Astrocyte of the hippocampus (primary cell): ENCODE measurements at regions not wholly inside any gene's neighbourhood (a gene's known extent, or its start where the extent isn't known, plus 50 kb on each side); places are given as distances from the start of the nearest gene placed in this dataset.
A peak's percentile ranks its signal among the peaks of the same experiment; 100 is the strongest.

Source experiments
- DNase-seq: peaks from one replicate; pipeline ENCODE4 v3.0.0; 2011; ENCODE audit warnings: low read depth, low spot score

DNA sequence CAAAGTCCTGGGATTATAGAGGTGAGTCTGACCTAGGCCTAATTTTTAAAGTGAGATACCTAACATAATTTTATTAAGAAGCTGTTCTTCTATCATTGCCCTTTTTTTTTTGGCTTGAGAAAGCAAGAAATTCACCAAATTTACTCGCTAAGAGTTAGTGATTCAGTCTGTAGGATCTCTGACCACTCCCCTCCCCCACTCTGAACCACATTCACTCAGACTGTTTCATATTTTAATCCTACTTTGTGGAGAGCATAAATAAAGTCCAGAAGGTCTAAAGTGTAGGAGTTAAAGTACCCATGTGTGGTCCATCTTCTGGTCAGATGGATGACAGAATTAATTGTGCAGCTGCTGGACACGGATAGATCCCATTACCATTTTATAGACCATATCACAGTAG, 115.8 kb upstream of the MGAT5 start:
- DNase-seq: peak; percentile 25

DNA sequence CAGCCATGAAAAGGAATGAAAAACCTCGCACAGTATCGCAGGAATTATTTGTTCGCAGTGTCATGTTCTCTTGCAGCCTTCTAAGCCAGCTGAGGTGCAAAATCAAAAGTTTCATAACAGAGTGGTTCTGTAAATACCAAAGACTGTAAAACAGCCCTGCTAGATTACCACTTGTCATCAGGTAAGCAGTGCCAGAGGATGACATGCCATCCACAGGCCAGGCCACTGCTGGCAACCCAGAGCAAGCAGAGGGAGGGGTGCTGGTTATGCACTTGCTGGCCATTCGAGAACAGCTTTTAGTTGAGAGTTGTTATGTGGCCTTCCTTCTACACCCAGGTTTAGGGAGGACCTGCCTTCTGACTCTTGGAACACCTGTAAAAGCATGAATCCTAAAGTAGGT, 114.3 kb upstream of the MGAT5 start:
- DNase-seq: no peak

DNA sequence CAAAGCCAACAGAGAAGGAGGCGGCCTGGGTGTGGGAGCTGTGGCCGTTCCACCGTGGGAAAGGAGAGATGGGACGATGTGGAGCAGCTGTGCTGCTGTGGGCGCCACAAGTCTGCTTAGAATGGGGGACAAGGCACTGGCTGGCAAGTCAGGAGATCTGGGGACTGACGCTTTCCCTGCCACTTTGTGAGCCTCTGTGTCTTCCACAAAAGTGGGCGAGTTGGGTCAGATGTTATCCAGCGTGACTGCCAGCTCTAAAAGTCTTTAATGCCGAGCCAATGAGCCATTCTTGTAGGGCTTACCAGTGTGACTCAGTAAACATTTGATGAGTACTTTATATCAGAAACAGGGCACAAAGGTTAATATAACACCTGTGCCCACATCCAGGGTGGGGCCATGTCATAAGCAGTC, 113.6 kb upstream of the MGAT5 start:
- DNase-seq: peak; percentile 15

DNA sequence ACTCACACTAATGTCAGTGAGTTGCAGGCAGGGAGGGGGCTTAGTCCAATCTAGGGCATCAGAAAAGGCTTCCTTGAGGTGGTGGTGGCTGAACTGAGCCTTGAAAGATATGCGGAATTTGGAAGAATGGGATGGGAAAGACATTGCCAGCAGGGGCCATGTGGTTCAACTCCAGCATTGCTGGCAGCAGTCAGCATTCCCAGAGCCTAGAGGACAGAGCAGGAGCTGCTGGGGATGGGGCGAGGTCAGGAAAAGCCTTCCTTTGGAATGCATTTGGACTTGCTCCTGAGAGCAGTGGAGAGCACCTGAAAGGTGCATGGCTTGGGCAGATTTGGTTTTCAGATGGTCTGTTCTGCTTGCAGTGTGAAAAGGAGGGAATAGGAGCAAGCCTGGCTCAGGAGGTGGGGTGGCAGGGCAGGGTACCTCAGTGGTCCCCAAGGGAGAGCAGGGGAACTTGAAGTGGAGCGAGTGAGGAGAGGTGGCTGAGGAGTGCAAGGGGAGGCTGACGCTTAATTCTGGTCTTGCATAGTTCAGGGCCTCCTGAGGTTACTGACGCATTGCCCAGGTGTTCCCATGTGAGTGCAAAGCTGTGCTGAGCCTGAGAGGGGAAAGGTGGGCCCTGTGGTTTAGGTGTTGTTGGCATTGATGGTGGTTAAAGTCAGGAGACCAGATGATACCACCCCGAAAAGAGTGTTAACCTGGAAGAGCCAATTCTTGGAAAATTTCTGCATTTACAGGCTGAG, 112.1 kb upstream of the MGAT5 start:
- no peak for DNase-seq

DNA sequence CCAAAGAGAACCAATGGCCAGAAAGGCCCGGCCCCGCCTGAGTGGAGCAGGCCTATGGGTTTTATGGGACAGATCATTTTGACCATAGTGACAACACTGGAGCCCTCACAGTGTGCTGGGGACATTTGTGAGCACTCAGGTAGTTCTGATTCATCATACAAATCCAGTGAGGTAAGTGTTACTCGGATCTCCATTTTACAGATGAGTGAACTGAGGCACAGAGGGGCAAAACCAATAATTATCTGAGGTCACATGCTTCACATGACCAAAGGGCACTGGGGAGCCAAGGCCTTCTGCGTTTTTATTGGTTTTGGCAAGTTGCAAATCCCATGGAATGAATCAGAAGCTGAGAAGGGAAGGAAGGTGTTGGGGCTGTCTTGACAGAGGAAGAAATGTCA, 111.5 kb upstream of the MGAT5 start:
- peak; percentile 12 for DNase-seq

DNA sequence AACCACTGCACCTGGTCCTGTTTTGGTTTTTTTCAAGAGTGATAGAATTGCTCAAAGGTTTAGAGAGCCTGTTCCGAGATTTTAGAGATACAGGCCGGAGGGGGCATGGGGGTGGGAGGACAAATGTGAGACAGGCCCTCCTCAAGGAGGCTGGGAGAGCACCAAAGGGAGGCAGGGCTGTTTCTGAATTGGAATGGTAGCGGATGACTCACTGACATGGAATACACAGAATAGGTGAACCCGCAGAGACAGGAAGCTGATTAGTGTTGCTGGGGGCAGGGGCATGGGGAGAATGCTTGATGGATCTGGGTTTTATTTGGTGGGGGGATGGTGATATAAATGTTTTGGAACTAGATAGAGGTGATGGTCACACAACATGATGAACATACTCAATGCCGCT, 111.0 kb upstream of the MGAT5 start:
- DNase-seq: peak; percentile 68

DNA sequence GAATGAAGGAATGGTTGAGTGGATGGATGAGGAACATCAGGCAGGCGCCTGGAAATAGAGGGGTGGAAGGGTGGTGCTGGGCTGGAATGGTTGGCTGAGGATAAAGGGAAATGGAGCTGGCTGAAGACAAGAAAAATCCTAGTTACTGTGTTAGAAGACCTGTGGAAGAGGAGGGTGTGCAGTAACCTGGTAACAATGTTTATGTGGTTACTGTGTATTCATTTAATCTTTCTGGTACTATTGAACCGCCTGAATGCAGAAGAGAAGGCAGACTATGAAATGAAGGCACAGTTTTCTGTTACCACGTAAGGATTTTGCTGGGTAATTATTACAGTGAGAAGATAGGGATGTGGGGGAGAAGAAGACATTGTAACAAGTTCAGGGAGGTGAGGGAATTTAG, 110.3 kb upstream of the MGAT5 start:
- DNase-seq: peak; percentile 32

DNA sequence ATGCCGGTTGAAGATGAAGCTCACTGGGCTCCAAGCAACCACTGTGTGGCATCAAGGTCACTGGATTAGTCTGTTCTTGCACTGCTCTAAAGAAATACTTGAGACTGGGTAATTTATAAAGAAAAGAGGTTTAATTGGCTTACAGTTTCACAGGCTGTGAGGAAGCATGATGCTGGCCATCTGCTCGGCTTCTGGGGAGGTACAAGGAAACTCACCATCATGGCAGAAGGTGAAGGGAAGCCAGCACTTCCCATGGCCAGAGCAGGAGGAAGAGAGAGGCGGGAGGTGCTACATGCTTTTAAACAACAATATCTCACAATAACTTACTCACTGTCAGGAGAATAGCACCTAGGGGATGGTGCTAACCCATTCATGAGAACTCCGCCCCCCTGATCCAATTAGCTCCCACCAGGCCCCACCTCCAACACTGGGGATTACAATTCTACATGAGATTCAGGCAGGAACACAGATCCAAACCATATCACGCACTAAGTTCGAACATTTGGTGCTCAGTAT, 109.7 kb upstream of the MGAT5 start:
- DNase-seq: no peak

DNA sequence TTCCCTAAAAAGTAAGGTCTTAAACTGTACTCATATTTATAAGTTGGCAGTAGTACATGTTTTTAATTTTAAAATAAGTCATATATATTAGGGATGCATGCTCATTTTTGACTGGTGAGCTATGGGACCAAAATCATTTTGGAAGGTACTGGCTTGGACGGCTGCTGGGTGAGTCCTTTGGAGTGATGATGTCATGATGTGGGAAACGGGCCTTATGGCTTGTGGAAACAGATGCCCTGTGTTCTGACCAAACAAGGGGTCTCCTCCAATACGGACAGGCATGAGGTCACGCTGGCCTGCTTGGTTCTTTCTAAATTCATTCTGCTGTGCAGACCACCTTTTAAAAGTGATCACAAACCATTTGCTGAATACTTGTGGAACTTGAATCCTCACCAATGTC, 109.2 kb upstream of the MGAT5 start:
- peak; percentile 22 for DNase-seq

DNA sequence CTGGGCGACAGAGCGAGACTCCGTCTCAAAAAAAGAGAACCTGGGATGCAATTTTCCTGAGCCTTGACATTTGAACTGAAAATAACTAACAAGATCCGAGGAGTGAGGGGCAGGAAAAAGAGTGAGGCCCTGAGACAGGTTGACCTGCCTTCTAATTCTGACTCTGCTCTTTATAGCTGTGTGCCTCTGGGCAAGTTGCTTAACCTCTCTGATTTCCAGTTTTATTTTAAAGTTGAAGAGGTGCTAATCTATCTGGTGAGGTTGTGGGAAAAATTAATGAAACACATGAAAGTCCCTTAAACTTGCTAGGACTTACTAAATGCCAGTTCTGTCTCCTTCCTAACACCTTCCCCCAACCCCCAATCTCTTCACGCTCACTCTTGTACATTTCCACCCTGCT, 108.4 kb upstream of the MGAT5 start:
- no peak for DNase-seq

DNA sequence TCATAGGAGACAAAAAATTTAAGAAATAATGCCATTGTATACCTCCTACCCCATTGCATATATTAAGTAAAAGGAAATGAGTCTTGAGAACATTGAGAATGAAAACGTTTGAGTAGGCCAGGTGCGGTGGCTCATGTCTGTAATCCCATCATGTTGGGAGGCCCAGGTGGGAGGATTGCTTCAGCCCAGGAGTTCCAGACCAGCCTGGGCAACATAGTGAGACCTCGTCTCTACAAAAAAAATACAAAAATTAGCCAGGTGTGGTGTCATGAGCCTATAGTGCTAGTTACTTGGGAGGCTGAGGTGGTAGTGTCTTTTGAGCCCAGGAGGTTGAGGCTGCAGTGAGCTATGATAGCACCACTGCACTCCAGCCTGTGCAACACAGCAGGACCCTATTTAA, 107.7 kb upstream of the MGAT5 start:
- no peak for DNase-seq

DNA sequence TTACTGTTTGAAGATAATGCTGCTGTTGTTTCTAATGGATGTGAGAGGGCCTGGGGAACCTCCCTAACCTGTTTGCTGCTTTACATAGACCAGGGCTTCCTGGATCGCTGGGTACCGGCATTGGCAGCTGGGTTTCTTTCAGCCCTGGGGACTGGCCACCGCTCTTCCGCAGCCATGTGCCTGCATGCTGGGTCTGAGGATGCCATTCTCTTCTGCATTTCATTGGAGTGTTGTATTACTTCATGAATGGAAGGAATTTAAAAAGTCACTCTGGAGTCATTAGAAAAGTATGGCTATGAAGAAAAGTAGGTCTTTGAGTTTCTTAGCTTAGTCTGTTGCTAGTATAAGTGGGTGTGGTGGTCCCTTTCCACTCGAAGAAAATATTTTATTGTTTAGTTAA, 107.3 kb upstream of the MGAT5 start:
- DNase-seq: peak; percentile 77

DNA sequence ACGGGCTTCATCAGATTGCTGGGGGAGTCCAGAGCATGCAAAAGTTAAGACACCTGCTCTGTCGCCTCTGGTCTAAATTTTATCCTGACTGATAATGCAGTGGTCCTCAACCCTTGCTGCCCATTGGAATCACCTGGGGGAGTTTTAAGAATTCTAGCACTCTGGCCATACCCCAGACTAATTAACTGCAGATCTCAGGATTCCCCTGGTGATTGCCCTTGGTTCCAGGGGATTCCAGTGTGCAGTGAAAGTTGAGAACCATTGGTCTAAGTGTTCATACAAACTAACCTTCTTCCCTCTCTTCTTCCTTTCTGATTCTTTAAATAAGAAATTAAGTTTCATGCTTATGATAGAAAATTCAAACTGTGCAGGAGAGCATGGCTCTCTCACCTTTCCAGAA, 105.7 kb upstream of the MGAT5 start:
- no peak for DNase-seq

DNA sequence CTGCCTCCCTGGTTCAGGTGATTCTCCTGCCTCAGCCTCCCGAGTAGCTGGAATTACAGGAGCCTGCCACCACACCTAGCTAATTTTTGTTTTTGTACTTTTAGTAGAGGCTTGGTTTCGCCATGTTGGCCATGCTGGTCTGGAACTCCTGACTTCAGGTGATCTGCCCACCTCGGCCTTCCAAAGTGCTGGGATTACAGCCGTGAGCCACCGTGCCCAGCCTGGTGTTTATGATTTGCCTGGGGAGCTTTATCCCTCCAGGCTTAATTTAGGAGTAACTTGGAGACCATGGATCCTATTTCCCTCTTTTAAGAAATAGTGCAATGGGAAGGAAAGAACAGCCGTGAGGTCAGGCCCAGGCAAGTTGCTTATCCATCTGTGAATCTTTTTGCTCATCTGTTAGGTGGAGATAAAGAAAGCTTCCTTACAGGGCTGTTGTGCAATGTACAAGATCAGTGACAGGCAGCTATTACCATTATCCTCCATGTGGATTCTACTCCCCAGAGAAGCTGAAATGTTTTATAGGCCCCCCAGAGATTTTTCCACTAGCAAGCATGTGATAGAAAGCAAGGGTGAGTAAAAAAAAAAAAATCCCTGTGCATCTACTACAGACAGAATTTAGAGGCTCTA, 104.9 kb upstream of the MGAT5 start:
- DNase-seq: no peak

DNA sequence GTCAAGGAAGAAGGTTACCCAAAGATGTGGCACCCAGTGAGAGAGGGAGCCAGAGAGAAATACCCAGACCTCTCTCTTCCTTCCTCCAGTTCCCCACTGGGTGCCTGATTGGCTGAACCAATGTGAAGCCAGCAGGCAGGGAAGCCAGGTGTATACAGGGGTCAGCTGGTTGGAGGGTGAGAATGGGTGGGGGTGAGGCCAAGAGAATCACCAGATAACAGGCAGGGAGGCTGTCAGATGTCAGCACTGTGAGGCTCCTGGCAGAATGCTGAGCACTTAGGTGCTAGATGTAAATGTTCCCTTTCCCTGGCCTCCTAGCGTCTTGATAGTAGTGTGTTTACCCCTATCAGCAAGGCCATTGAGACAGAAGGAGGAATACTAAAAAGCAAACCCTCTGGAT, 104.0 kb upstream of the MGAT5 start:
- no peak for DNase-seq

DNA sequence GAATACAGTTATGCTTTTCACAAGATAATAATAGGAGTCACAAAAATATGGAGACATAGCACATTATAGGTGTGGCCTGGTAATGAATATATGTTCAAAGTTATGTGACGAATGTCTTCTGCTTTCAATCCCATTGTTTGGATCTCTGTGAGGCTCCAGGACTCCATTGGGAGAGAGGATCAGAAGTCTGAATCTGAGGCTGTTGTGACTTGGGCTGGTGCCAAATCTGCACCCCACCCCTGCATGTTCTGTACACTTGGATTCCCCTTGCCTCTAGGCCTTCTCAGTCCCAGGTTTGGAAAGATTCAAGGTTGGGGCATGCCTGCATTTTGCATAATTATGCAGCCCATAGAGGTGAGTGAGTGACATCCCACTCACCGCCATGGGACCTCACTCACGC, 103.1 kb upstream of the MGAT5 start:
- no peak for DNase-seq

DNA sequence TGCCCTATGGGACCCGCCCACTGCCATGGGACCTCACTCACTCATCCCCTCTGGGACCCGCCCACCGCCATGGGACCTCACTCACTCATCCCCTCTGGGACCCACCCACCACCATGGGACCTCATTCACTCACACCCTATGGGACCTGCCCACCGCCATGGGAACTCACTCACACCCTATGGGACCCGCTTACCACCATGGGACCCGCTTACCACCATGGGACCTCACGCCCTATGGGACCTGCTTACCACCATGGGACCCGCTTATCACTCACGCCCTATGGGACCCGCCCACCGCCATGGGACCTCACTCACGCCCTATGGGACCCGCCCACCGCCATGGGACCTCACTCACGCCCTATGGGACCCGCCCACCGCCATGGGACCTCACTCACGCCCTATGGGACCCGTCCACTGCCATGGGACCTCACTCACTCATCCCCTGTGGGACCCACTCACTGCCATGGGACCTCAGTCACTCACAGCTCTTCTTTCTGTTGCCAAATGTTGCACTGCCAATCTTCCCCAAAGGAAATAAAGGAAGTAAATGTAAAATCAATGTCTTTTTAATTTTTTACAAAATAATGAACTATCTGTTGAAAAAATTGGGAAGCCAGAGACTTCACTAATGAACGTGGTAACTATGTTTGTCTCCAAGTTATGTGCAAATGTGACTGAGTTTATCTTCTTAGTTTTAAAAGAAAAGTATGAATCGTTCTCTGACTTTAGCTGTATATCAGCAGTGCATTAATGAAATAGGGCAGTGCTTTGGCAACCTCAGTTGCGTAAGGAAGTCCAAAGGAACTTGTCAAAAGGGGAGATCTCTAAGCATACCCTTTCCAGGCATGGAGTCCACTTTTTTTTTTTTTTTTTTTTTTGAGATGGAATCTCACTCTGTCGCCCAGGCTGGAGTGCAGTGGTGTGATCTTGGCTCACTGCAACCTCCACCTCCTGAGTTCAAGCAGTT, 101.5 kb upstream of the MGAT5 start:
- DNase-seq: no peak

DNA sequence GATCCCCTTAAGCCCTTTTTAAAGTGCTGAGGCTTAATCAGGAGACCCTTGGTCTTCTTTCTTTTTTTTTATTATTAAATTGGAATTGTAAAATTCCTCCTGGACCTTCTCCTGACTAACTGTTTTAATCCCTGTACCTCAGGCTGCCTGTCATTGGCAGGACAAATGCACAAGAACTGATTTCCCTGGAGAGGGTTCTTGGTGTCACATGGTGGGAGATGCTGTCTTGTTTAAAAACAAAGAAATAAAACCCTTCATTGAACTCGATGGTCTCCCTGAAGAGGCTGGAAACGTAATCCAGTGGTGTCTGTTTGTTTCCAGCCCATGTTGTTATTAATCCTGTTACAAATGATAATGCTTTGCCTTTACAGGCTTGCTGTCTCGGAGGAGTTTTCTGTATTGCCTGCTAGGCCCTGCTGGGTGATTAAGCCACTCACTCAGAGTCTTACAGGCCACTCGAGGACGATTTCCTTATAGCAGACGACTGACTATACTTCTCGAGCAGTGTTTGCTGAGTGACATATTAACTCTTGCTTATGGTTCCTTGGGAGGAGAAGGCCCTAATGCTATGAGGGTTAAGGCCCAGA, 100.5 kb upstream of the MGAT5 start:
- DNase-seq: no peak

DNA sequence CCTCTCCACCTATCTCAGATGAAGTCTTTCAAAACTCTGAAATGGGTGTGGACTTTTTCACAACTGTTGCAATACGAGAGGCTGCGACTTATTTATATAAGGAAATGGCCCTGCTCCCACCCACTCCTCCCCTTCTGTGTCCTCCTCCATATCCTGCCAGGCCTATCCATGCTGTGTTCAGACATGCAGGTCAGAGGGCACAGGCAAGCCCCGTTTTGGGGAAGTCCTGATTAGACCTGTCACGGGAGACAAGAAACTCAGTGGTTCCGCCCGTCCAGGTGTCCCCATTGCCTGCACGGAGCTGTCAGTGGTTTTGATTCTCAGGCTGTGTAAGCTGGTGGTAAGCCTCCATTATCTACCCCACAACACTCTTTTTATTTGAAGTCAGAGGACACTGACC, 99.6 kb upstream of the MGAT5 start:
- DNase-seq: no peak

DNA sequence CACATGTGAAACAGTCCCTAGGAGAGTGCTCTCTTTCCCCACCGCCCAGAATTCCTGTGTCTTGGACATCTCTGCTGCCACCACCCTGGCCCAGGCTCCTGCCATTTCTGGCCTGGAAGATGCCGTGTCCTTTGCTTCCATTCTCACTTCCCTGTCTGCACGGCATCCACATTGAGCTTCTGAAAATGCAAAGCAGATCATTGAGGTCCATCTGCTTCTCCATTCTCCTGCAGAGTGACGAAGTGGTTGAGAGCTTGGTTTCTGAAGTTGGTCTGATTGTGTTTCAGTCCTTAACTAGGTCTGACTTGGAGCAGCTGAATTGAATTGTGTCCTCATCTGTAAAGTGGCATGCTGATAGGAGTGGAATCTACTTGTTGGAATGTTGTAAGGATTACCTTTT, 98.7 kb upstream of the MGAT5 start:
- no peak for DNase-seq

DNA sequence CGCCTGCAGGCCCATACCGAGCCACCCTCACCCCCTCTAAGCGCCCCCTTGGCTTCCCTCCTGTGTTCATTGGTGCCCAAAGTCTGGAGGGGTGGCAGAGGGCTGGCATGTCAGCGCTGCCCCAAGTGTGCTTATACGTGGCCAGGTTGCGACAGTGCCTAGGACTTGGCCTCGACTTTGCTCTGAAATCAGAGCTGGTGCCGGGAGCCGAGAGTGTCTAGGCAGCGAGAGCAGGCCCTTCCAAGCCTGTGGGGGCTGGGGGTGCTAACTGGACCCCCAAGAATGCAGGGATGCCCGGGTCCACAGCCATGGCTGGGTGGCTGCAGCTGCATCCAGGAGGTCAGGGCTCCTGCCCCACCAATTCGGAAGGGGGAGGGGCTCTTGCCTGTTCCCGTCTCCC, 95.6 kb upstream of the MGAT5 start:
- no peak for DNase-seq

DNA sequence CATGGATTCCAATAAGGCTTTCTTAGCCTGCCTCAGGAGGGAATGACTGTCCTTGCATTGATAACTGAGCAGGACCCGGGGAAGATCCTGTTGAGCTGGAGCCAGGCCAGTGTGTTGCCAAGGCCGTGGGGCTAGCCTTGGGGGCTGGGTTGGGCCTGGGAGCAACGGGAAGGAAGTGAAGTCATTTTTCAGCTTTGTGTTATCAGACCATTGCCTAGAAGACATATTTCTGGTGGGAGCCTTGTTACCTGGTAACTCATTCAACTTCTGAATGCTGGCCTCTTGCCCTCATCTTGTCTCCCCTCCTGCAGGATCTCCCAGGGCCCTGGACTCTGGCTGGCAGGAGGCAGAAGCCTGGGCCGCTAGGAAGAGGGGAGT, 92.7 kb upstream of the MGAT5 start:
- DNase-seq: no peak
